Fibroblast of mammary gland (primary cell): ENCODE measurements at regions not wholly inside any gene's neighbourhood (a gene's known extent, or its start where the extent isn't known, plus 50 kb on each side); places are given as distances from the start of the nearest gene placed in this dataset.
"Not testable (repeated sequence)": the region's sequence is repeated elsewhere in the genome, so short reads cannot be mapped to it uniquely, and the experiment has no call there.

Experiments
- DNase-seq: peaks from one replicate; pipeline ENCODE4 v3.0.0-alpha.2; 2010; ENCODE audit warnings: low read depth
- H3K4me3 ChIP-seq: 2 replicates; pipeline ENCODE4 v1.5.1; 2011; ENCODE audit warnings: low read depth, mild to moderate bottlenecking, low read length, moderate library complexity; ENCODE audit not compliant: control insufficient read depth
- CTCF ChIP-seq: conservative IDR thresholded peaks from 2 replicates; pipeline ENCODE4 v1.5.1; 2011; ENCODE audit warnings: low read depth, low read length, inconsistent platforms; ENCODE audit not compliant: control insufficient read depth, insufficient read depth

DNA sequence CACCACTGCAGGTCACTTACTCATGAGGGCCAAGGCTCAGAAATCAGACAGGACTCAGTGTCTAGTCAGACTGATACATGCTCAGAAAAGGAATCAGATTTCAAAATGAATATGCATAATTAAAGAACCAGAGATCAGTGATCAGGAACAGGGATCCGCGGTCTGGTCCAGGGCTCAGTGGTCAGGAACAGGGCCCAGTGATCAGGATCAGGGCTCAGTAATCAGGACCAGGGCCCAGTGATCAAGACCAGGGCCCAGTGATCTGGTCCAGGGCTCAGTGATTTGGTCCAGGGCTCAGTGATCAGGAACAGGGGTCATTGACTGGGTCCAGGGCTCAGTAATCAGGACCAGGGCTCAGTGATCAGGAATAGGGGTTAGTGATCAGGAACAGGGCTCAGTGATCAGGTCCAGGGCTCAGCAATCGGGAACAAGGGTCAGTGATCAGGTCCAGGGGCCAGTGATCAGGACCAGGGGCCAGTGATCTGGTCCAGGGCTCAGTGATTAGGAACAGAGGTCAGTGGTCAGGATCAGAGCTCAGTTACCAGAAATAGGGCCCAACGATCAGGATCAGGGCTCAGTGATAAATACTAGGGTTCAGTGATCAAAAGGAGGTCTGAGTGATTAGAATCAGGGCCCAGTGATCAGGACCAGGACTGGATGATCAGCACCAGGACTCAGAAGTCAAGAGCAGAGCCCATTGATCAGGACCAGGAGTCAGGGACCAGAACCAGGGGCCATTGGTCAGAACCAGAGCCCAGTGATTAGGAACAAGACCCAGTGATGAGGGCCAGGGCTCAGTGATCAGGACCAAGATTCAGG lies 175.3 kb downstream of the TMEM121 start:
- H3K4me3 ChIP-seq, result no peak overlapping the region
- DNase-seq, result no peak
- no peak for TF ChIP-seq CTCF

DNA sequence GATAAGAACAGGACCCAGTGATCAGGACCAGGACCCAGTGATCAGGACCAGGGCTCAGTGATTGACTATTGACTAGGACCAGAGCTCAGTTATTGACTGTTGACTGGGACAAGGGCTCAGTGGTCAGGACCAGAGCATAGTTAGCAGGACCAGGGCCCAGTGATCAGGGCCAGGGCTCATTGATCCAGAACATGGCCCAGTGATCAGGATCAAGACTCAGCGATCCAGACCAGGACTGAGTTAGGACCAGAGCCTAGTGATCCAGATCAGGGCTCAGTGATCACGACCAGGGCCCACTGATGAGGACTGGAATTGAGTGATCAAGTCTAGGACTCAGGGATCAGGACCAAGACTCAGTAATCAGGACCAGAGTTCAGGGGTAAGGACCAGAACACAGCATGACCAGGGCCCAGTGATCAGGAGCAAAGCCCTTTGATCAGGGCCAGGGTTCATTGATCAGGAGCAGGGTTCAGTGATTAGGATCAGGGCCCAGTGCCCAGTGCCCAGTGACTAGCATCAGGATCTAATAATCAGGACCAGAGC lies 176.0 kb downstream of the TMEM121 start:
- no peak overlapping the region for H3K4me3 ChIP-seq
- TF ChIP-seq CTCF, result no peak
- DNase-seq, result no peak

DNA sequence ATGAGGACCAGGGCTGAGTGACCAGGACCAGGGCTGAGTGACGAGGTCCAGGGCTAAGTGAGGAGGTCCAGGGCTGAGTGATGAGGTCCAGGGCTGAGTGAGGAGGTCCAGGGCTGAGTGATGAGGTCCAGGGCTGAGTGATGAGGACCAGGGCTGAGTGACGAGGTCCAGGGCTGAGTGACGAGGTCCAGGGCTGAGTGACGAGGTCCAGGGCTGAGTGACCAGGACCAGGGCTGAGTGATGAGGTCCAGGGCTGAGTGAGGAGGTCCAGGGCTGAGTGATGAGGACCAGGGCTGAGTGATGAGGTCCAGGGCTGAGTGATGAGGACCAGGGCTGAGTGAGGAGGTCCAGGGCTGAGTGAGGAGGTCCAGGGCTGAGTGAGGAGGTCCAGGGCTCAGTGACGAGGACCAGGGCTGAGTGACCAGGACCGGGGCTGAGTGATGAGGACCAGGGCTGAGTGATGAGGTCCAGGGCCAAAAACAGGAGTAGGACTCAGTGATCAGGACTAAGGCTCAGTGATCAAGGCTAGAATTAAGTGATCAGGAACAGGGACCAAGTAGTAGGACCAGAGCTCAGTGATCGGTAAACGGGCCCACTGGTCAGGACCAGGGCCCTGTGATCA lies 176.8 kb downstream of the TMEM121 start:
- H3K4me3 ChIP-seq, DNase-seq: not testable (repeated sequence)

DNA sequence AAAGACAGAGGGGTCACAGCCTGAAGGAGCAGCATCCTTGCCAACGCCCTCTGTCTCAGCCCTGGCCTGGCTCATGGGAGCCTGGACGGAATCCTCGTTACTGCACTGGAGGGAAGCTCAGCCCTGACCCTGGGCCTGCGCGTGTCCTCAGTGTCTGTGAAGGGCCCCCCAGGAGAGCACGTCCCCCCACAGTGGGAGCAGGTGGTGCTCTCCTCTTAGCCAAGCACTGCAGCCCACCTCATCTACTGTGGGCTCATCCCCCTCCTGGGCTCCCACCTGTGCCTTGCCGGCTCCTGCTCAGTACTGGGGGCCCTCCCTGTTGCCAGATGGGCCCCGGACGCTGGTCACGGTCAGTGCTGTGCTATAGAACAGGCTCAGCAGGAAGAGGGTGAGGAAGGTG lies 177.7 kb downstream of the TMEM121 start:
- not testable (repeated sequence) for DNase-seq

DNA sequence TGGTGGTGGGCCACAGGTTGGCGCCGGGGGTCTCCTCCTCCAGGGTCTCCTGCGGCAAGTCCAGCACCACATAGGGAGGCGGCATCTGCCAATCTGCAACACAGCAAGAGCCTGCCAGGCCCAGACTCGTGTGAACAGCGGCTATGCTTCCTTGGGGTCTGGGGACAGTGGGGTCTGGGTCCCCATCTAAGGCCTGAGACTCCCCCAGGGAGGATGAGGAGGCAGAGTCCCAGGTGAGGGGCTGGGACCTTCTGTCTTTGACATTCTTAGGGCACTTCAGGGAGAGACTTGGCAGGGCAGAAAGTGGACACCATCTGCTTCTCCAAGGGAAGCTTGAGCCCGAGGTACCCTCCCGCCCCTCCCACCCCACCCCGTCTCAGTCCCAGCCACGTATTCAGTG lies 178.1 kb downstream of the TMEM121 start:
- DNase-seq, H3K4me3 ChIP-seq: not testable (repeated sequence)

More for the DNA sequence above, 177.7 kb downstream of the TMEM121 start:
- H3K4me3 ChIP-seq, result not testable (repeated sequence)

DNA sequence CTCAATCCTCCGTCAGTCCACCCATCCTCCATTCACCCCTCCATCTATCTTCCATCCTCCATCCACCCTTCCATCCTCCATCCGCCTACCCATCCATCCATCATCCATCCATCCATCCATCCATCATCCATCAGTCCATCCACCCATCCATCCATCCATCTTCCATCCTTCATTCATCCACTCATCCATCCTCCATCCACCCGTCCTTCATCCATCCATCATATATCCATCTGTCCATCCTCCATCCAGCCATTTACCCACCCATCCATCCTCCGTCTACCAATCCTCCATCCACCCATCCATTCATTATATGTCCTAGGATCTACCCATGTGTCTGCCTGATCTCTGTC lies 179.1 kb downstream of the TMEM121 start:
- not testable (repeated sequence) for H3K4me3 ChIP-seq, DNase-seq

GRCh38 chr14:105705862-105706700 lies 179.7 kb downstream of the TMEM121 start:
- DNase-seq, H3K4me3 ChIP-seq: not testable (repeated sequence)

GRCh38 chr14:105706701-105707019 lies 180.3 kb downstream of the TMEM121 start:
- DNase-seq, result not testable (repeated sequence)

DNA sequence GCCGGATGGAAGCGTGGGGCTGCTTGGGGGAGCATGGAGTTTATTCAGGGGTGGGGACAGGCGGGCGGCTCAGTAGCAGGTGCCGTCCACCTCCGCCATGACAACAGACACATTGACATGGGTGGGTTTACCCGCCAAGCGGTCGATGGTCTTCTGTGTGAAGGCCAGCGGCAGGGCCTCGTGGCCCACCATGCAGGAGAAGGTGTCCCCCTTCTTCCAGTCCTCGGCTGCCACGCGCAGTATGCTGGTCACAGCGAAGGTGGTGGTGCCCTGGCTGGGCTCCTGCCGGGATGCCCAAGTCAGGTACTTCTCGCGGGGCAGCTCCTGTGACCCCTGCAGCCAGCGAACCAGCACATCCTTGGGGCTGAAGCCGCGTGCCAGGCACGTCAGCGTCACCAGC lies 180.7 kb downstream of the TMEM121 start:
- H3K4me3 ChIP-seq, result not testable (repeated sequence)

More at GRCh38 chr14:105706701-105707019, 180.3 kb downstream of the TMEM121 start:
- H3K4me3 ChIP-seq, result not testable (repeated sequence)

DNA sequence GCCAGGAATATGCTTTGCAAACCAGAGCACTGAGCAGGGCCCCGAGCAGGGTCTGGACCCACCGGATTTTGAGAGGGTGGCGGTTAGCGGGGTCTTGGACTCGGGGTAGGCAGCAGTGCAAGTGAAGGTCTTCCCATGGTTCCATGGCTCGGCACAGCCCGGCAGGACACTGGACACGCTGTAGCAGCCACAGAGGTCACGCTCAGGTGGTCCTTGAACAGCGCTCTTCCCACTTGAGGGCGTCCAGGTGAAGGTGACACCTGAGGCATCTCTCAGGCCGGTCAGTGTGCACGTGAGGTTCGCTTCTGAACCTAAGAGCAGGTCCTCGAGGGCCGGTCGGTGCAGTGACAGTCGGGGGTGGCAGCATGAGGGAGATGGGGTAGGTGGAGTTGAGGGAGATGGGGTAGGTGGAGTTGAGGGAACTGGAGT lies 181.4 kb downstream of the TMEM121 start:
- not testable (repeated sequence) for DNase-seq, H3K4me3 ChIP-seq

More for the DNA sequence above, 180.7 kb downstream of the TMEM121 start:
- DNase-seq, result not testable (repeated sequence)

DNA sequence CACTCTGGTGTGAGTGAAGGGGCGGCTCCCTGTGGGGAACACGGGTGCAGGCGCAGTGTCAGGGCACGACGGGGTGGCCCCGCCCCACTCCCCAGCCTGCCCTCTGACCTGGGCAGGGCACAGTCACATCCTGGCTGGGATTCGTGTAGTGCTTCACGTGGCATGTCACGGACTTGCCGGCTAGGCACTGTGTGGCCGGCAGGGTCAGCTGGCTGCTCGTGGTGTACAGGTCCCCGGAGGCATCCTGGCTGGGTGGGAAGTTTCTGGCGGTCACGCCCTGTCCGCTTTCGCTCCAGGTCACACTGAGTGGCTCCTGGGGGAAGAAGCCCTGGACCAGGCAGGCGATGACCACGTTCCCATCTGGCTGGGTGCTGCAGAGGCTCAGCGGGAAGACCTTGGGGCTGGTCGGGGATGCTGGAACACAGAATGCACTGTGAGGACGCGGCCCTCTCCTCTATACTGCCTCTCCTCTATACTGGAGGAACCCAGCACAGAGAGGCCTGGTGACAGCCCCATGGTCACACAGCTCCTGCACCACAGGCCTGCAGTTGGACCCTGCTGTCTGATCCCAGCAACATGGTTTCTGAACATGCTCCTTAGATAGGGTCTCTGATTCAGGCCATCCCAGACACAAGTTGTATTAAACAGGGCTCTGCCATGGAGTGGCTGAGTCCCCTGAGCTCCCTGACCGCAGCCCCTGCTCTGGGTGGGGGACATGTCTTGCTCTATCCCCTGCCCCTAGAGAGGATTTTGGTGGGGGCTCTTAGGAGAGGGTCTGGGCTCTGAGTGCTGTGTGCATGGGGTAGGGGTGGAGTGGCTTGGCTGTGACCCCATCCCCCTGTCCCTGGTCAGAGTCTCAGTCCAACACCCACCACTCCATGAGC lies 182.1 kb downstream of the TMEM121 start:
- DNase-seq, H3K4me3 ChIP-seq: not testable (repeated sequence)
